Lung microvascular endothelial cell (primary cell): ENCODE measurements at regions not wholly inside any gene's neighbourhood (a gene's known extent, or its start where the extent isn't known, plus 50 kb on each side); places are given as distances from the start of the nearest gene placed in this dataset.

ENCODE experiments used
- DNase-seq, 2 donors: peaks; one replicate each; pipeline versions ENCODE4 v3.0.0 to v3.0.0-alpha.2; 2010; ENCODE audit warnings: low read depth in 2 of 2

- no peak for DNase-seq
Measured at GRCh38 chr1:5571861-5572401, 420.3 kb downstream of the NPHP4 start.

- DNase-seq: no peak
Measured at GRCh38 chr1:5571438-5571837, 420.8 kb downstream of the NPHP4 start.

DNA sequence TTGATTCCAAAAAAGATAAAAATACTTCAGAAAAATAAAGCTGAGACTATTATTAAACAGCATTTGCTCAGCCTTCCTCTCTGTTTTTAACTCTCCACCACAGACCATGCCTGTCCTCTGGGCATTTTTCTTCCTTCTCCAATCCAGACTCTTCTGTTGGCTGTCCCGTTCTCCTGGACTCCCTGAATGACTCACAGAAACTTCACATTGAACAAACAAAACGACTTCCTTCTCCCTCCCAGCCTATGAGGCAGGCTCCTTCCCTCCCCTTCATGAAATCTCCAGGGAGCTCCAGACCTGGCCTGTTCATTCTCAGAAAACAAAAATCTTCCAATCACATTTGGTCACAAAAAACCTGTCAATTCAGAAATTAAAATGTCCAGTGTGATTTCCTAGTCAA, 421.3 kb downstream of the NPHP4 start:
- no peak for DNase-seq

DNA sequence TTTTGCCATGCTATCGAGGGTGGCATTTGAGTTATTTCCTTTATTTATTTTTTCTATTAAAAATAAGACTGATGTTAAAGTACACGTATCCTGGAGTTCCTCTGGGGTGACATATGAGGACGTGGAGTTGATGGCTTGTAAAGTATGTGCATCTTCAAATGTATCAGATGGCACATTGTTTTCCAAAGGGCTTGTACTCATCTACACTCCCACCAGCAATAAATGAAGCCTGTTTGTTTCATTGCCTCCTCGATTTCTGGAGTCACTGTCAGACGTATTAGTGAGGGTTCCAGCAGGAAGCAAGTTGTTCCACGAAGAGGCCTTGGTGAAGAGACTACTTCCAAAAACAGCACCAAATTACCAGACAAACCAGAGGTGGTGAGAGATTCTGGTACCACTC, 423.9 kb downstream of the NPHP4 start:
- no peak for DNase-seq

DNA sequence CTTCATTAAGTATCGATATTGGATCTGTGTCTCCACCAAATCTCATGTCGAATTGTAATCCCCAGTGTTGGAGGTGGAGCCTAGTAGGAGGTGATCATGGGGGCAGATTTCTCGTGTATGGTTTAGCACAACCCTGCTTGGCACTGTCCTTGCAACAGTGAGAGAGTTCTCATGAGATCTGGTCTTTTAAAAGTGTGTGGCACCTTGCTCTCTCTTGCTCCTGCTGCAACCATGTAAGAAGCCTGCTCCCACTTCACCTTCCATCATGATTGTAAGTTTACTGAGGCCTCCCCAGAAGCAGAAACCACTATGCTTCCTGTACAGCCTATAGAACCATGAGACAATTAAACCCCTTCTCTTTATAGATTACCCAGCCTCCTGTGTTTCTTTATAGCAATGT, 424.4 kb downstream of the NPHP4 start:
- no peak for DNase-seq

GRCh38 chr1:5566924-5567323, 425.3 kb downstream of the NPHP4 start:
- no peak for DNase-seq

DNA sequence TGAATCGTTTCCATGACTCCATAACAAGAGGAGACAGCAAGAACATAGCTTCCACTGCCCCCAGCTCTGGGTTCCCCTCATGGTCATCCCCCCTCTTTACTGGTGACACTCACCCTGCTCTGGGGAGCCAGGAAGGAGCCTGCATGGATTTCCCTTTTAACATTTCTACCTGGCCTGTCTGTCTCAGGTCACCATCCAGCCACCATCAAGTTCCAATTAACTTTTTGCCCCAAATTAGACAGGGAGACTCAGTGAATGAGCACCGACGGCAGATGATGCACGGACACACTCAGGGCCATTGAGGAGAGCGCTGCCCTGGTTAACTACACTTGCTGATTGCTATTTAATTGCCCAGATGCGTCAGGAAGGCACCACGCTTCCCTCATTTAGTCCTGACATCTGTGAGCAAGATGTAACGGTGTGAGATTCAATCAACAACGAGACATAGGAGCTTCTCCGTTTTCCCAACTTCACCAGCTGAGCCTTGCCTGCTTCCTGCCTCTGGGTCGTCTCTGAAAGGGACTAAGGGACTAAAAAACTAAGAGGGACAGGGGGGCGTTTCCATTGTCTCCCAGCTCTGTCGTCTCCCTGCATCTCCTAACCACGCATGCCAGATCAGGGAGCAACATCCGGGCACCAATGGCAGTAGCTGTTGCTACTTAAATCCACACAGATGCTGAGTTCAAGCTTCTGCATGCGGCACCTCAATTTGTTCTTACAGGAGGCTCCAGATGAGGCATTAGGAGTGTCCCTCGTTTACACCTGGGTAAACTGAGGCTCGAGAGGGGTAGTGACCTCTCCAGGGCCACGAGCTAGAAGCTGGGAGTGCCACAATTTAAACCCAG, 426.7 kb downstream of the NPHP4 start:
- no peak for DNase-seq

DNA sequence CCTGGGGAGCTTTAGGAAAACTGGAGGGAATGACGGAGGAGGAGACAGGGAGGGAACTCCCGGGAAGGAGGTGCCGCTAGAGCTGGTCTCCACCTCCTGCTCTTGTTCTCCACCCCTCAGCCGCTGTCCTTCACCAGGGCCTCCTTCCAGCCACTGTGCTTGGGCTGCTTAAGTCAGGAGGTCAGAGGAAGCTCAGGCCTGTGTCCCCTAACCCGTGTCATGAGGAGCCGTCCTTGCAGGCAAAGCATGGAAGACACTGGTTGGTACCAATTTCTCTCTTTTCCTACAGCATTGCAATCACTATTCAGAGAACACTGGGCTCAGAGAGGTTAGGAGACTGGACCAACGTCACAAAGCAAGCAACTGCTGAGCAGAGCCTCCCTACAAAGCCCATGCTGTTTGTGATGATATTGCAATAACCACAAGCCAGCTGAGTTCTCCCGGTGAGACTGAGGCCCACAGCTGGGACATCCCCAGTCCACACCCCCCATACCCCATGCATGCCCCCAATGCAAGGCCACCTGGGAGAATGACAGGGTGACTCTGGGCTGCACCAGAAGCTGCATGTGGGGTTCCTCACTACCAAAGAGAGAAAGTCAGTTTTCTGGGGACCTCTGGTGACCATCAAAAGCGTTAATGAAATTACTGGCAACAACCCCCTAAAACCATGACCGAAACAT, 427.5 kb downstream of the NPHP4 start:
- DNase-seq: no peak

DNA sequence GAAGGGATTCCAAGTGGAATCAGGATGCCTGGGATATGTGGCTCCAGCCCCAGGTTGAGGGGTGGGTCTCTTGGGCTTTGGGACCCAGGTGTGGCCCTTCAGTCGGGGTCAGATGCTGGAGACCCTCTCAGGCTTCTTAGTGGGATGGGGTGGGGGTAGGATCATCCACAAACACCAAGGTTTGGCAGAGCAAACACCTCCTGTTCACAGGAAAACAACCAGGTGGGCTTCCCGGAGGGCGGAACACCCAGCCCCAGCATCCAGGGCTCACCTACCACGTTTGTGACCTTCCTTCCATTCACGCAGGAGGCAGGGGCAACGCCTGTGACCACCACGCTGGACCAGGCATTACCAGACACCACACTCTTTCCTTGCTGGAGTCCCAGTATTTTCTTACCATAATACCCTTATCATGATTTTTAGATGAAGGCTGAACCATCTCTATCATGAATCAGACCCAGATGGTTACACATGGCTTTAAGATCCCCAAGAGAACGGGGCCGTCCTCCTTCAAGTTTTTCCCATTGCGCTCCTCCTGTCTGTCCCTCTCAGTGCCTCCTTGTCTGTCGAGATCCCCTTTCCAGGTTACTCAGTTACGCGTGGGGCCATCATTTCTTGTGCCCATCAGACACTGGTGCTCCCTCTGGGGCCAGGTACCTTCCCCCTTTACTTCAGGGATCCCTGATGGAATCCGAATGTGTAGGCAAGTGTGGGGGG, 428.2 kb downstream of the NPHP4 start:
- no peak for DNase-seq

- no peak for DNase-seq
Measured at GRCh38 chr1:5562769-5563168, 429.5 kb downstream of the NPHP4 start.

- no peak for DNase-seq
Measured at GRCh38 chr1:5562331-5562730, 429.9 kb downstream of the NPHP4 start.

DNA sequence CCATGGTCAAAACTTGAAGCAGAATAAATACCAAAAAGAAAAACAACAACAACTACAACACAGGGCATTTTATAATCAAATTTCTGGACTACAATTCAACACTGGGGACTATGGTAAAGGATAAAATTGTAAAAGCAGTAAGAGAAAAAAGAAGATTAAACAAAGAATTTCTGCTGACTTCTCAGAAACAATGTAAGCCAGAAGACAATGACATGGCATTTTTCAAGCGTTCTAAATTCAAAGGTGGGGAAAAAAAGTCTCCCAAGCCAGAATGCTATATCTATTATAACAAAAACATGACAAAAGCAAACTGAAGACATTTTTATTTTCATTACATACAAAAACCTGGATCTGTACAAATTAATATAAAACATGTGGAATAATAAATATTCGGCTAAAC, 433.1 kb downstream of the NPHP4 start:
- no peak for DNase-seq

DNA sequence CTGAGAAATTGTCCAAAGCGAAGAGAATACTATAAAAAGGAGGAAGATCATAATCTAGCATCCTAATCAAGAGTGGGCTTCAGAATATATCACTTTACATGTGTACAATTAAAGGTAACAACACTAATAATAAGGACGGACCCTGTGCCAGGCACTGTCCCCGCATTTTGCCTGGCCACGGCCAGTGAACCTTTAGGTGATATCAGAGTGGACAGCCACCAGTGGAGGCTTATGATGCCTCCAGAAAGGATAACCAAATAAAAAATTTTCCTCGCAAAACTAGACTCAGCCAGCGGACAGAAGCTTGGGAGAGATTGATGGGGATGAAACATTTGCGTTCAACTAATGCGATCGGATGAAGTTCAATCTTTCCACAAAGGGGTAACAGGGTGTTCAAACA, 436.4 kb downstream of the NPHP4 start:
- no peak for DNase-seq

GRCh38 chr1:5554784-5555183, 437.4 kb downstream of the NPHP4 start:
- no peak for DNase-seq

DNA sequence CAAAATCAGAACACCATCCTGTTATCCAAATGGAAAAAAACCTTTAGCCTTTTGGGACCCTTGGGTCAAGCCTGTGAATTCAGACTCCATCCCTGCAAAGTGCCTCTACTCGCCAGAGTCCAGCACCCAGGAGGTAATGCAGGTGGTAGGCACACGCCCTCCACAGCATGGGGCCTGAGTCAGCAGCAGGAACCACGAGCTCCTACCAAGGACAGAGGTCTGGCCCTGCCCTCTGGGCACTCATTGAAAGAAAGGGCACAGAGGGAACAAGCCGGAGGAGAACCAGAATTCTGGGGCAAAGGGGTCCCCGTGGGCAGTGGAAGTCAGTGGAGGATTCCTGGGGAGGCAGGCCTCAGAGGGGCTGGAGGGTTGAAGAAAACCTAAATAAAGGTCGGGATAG, 438.1 kb downstream of the NPHP4 start:
- DNase-seq: no peak

DNA sequence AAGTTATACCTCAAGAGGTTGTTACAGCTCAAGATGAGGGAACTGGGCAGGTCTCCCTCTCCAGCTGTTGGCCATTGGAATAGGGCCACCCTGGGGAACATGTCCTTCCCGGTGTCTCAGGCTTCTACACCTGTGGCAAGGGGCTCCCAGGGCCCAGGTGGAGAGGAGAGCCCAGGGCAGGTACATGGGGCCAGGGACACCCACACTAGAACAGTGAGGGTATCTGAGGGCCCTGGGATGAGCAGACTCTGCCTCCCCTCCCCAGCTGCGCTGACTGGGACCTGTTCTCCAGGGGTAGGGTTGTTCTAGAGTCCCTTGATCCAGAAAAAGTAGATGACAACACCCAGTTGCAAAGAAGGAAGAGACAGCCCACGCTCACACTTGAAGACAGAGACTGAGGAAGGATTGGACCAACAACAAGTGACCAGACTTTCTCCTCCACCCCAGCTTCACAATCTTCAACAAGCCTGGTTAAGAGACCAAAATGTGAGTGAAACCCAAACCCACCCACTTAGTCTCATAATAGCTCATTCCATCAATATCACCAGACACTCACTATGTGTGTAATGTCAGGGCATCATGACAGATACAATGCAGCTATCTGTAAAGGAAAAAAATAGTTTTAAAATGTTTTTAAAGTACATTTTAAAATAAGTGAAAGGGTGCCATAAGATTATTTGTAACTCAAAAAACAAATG, 439.3 kb downstream of the NPHP4 start:
- DNase-seq: no peak

- no peak for DNase-seq
Measured at GRCh38 chr1:5551274-5551975, 440.8 kb downstream of the NPHP4 start.

GRCh38 chr1:5548266-5548665, 444.0 kb downstream of the NPHP4 start:
- no peak for DNase-seq

- DNase-seq: no peak
Measured at GRCh38 chr1:5543235-5543634, 449.0 kb downstream of the NPHP4 start.

DNA sequence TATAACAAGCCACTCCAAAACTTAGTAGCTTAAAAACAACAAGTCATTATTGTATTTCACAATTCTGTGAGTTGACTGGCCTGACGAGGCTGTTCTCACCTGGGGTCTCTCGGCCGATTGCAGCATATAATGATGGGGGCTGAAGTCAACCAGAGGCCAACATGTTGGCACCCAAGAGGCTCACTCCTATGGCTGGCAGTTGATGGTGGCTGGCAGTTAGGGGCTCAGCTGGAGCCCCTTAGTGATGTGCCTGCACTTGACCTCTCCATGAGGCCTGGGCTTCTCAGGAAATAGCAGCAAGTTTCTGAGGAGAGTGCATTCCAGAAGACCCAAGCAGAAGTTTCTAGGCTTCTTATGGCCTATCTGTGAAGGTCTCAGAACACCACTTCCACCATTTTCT, 459.4 kb downstream of the NPHP4 start:
- no peak for DNase-seq
